Endothelial cell of umbilical vein (primary cell): ENCODE measurements at regions not wholly inside any gene's neighbourhood (a gene's known extent, or its start where the extent isn't known, plus 50 kb on each side); places are given as distances from the start of the nearest gene placed in this dataset.

ENCODE experiments used
- BruUV-seq: library from RNA; stranded (reverse); fragments of 400-500 nt; replicated peaks from 2 replicates; lab custom pipeline; 2021; lab: Mats Ljungman, UMichigan
- CTCF ChIA-PET: fragments of 300-600, 350-600 bp; sonication (Branson Sonifier 250); formaldehyde crosslinking; loops from one replicate; lab custom pipeline; 2021; ENCODE audit warnings: antibody characterized with exemption, inconsistent platforms; lab: Charles Lee
- POLR2A ChIA-PET: fragments of 300-600, 350-600 bp; sonication (Branson Sonifier 250); formaldehyde crosslinking; loops from one replicate; lab custom pipeline; 2021; ENCODE audit warnings: antibody characterized with exemption, inconsistent platforms; lab: Charles Lee
- DNase-seq: peaks from one replicate; pipeline ENCODE4 v3.0.0-alpha.2; 2011; ENCODE audit warnings: low read depth, low spot score
- FAIRE-seq: peaks from 2 replicates; lab custom pipeline; 2011; peaks lifted over from hg19 to GRCh38; lab: Jason Lieb, UNC
- H2AFZ ChIP-seq: 2 replicates; pipeline ENCODE4 v1.6.0; 2012; ENCODE audit warnings: low read depth, low read length, control low read depth, inconsistent platforms
- H3K27ac ChIP-seq: 2 replicates; pipeline ENCODE4 v1.5.1; 2011; ENCODE audit warnings: low read depth, mild to moderate bottlenecking, control low read depth, low read length, moderate library complexity; ENCODE audit not compliant: insufficient read depth
- H3K27me3 ChIP-seq, 2 experiments: 2 replicates each; pipeline versions ENCODE4 v1.6.0 to v1.6.1; 2011; ENCODE audit warnings: low read length in 2 of 2, mixed read lengths in 1 of 2; ENCODE audit not compliant: control insufficient read depth in 2 of 2, insufficient read depth in 2 of 2
- H3K36me3 ChIP-seq, 2 experiments: 2 replicates in 1 of 2; 3 replicates in 1 of 2; pipeline ENCODE4 v1.5.1; 2011; ENCODE audit warnings: low read length in 2 of 2, mild to moderate bottlenecking in 1 of 2, moderate library complexity in 1 of 2; ENCODE audit not compliant: control insufficient read depth in 2 of 2, insufficient read depth in 2 of 2; ENCODE audit errors: extremely low read depth in 1 of 2
- H3K4me1 ChIP-seq: 3 replicates; pipeline ENCODE4 v1.5.1; 2011; ENCODE audit warnings: mild to moderate bottlenecking, low read length; ENCODE audit not compliant: control insufficient read depth, insufficient read depth; ENCODE audit errors: extremely low read depth
- H3K4me2 ChIP-seq: 2 replicates; pipeline ENCODE4 v1.6.1; 2011; ENCODE audit warnings: low read length, control low read depth, mixed read lengths; ENCODE audit not compliant: insufficient read depth
- H3K4me3 ChIP-seq, 3 experiments: fragments of 200-600 bp in 1 of 3; sonication (generic), shearing (Covaris generic) in 1 of 3; replicated peaks in 1 of 3; 2 replicates each; pipeline ENCODE4 v1.5.1; 2011 to 2016; ENCODE audit warnings: control low read depth in 3 of 3, low read length in 3 of 3, mild to moderate bottlenecking in 2 of 3, inconsistent platforms in 1 of 3, low read depth in 1 of 3, moderate library complexity in 1 of 3; ENCODE audit not compliant: insufficient read depth in 1 of 3
- H3K79me2 ChIP-seq: 2 replicates; pipeline ENCODE4 v1.6.0; 2012; ENCODE audit warnings: low read length, inconsistent platforms; ENCODE audit not compliant: control insufficient read depth, insufficient read depth
- H3K9ac ChIP-seq: replicated peaks from 2 replicates; pipeline ENCODE3; 2011; ENCODE audit warnings: low read length, control low read depth; ENCODE audit not compliant: insufficient read depth; ENCODE audit errors: extremely low read depth
- H3K9me1 ChIP-seq: replicated peaks from 3 replicates; pipeline ENCODE4 v1.6.0; 2011; ENCODE audit warnings: mild to moderate bottlenecking, low read length; ENCODE audit not compliant: control insufficient read depth, insufficient read depth; ENCODE audit errors: extremely low read depth
- H3K9me3 ChIP-seq: replicated peaks from 2 replicates; pipeline ENCODE4 v1.5.1; 2012; ENCODE audit warnings: low read length, inconsistent platforms; ENCODE audit not compliant: control insufficient read depth, insufficient read depth
- H4K20me1 ChIP-seq: replicated peaks from 2 replicates; pipeline ENCODE3; 2011; ENCODE audit warnings: mild to moderate bottlenecking, low read length; ENCODE audit not compliant: control insufficient read depth, insufficient read depth; ENCODE audit errors: extremely low read depth
- CTCF ChIP-seq, 2 donors: IDR thresholded peaks; 1 replicate in 1 of 2; 2 replicates in 1 of 2; pipeline ENCODE4 v1.5.1; 2011; ENCODE audit warnings: low read length in 2 of 2, mild to moderate bottlenecking in 2 of 2, moderate library complexity in 2 of 2, control low read depth in 1 of 2, inconsistent platforms in 1 of 2, low read depth in 1 of 2; ENCODE audit not compliant: insufficient read depth in 1 of 2; ENCODE audit errors: extremely low read depth in 1 of 2
- EZH2 ChIP-seq: IDR thresholded peaks from 2 replicates; pipeline ENCODE4 v1.6.1; 2012; ENCODE audit warnings: borderline replicate concordance, low read depth, mild to moderate bottlenecking, moderate library complexity, low read length, inconsistent platforms; ENCODE audit not compliant: severe bottlenecking
- FOS ChIP-seq: IDR thresholded peaks from 2 replicates; pipeline ENCODE4 v1.6.1; 2011; ENCODE audit warnings: mild to moderate bottlenecking, low read length, moderate library complexity, borderline replicate concordance; ENCODE audit not compliant: insufficient read depth
- GATA2 ChIP-seq: IDR thresholded peaks from 2 replicates; pipeline ENCODE4 v1.7.0; 2011; ENCODE audit warnings: low read depth, mild to moderate bottlenecking, moderate library complexity, mixed read lengths, low read length; ENCODE audit not compliant: insufficient read length, insufficient read depth
- JUN ChIP-seq: IDR thresholded peaks from 2 replicates; pipeline ENCODE4 v1.6.1; 2011; ENCODE audit warnings: borderline replicate concordance, low read depth; ENCODE audit not compliant: insufficient read length, insufficient read depth
- MAX ChIP-seq: IDR thresholded peaks from 2 replicates; pipeline ENCODE4 v1.6.1; 2011; ENCODE audit not compliant: insufficient read depth, insufficient read length
- MYC ChIP-seq: IDR thresholded peaks from one replicate; pipeline ENCODE4 v1.6.1; 2011; ENCODE audit warnings: mild to moderate bottlenecking, low read depth, low read length
- POLR2A ChIP-seq: IDR thresholded peaks from 2 replicates; pipeline ENCODE4 v1.6.1; 2012; ENCODE audit warnings: low read depth, mild to moderate bottlenecking, control low read depth, low read length
- POLR2AphosphoS5 ChIP-seq: IDR thresholded peaks from 2 replicates; pipeline ENCODE4 v1.6.1; 2012; ENCODE audit warnings: low read depth, mild to moderate bottlenecking, control low read depth, low read length, moderate library complexity; ENCODE audit not compliant: insufficient read depth
- dilution Hi-C: fragments of 300-500 bp; cut with MboI; formaldehyde crosslinking; loops from one replicate; pipeline ENCODE4 v1.15.0; 2019; ENCODE audit warnings: low sequenced_read_pairs; ENCODE audit not compliant: extremely low pct_ligation_motif_present
- intact Hi-C: fragments of 100-400 bp; cut with micrococcal nuclease; formaldehyde crosslinking; loops from one replicate; pipeline ENCODE4 v1.10.0; 2022

- no TSS peak for BruUV-seq
- Histone ChIP-seq H3K4me1 (no peaks in the 10 kb centered on the region), H3K27ac (no peak overlapping the region), H3K9me1 (no peaks in the 10 kb centered on the region), H3K4me3 (no peak overlapping the region), H3K79me2 (no peaks in the 10 kb centered on the region), H3K9ac (no peak overlapping the region), H2AFZ (no peak overlapping the region), H3K27me3 (no peaks in the 10 kb centered on the region), H3K36me3 (no peaks in the 10 kb centered on the region), H4K20me1 (no peaks in the 10 kb centered on the region), H3K4me2 (no peak overlapping the region), H3K9me3 (no peaks in the 10 kb centered on the region)
- dilution Hi-C loops (no loop called here), intact Hi-C loops (no loop called here)
- no peak for TF ChIP-seq GATA2
- TF ChIP-seq EZH2 = no peak
- no peak for TF ChIP-seq FOS
- TF ChIP-seq CTCF (IDR thresholded peaks at IDR 0.05; ENCODE audit: extremely low read depth in 1 of 2, insufficient read depth in 1 of 2, low read depth in 1 of 2, low read length in 2 of 2) = no peak
- no peak for TF ChIP-seq JUN
- CTCF ChIA-PET = interaction anchor here (0.9 to 6.3 kb wide), 3 partner anchors 8 to 304 kb away, joined by 3 to 184 read pairs (median 3); partner anchors contain the start of gene COL12A1
- DNase-seq (no peak), FAIRE-seq (no peak)
- POLR2A ChIA-PET = no interaction called here
These were observed 303.8 kb downstream of the COL12A1 start for GRCh38 chr6:74902089-74902488.

- no TSS peak for BruUV-seq
- CTCF ChIA-PET = interaction anchor here (0.9 to 6.3 kb wide), 4 partner anchors 9 to 305 kb away, joined by 3 to 184 read pairs (median 3); partner anchors contain the start of gene COL12A1
- DNase-seq (no peak), FAIRE-seq (no peak)
- Histone ChIP-seq H3K27me3 (no peaks in the 10 kb centered on the region), H3K36me3 (no peaks in the 10 kb centered on the region), H4K20me1 (no peaks in the 10 kb centered on the region), H3K9ac (no peak overlapping the region), H3K4me1 (no peaks in the 10 kb centered on the region), H3K4me2 (no peak overlapping the region), H3K27ac (no peak overlapping the region), H3K79me2 (no peaks in the 10 kb centered on the region), H3K4me3 (no peak overlapping the region), H2AFZ (no peak overlapping the region), H3K9me1 (no peaks in the 10 kb centered on the region), H3K9me3 (no peaks in the 10 kb centered on the region)
- TF ChIP-seq CTCF (IDR thresholded peaks at IDR 0.05; ENCODE audit: extremely low read depth in 1 of 2, insufficient read depth in 1 of 2, low read depth in 1 of 2, low read length in 2 of 2) (no peak), MAX (no peak), FOS (no peak), GATA2 (no peak), POLR2AphosphoS5 (no peak), EZH2 (no peak), MYC (no peak), POLR2A (no peak), JUN (no peak)
- intact Hi-C loops = no loop called here
- dilution Hi-C loops = no loop called here
- POLR2A ChIA-PET = no interaction called here
These were observed 304.3 kb downstream of the COL12A1 start for GRCh38 chr6:74901576-74901975.
